Kidney (tissue), 13 donors: ENCODE measurements at regions not wholly inside any gene's neighbourhood (a gene's known extent, or its start where the extent isn't known, plus 50 kb on each side); places are given as distances from the start of the nearest gene placed in this dataset.

Experiments
- DNase-seq, 5 donors: peaks; one replicate each; pipeline ENCODE4 v3.0.0-alpha.2; 2013 to 2020
- FAIRE-seq: peaks from 2 replicates; lab custom pipeline; 2012; peaks lifted over from hg19 to GRCh38; lab: Jason Lieb, UNC
- H3K27ac ChIP-seq, 2 donors: one replicate each; pipeline ENCODE4 v1.7.0; 2013; ENCODE audit warnings: low read depth in 2 of 2, low read length in 2 of 2, inconsistent platforms in 1 of 2
- H3K27me3 ChIP-seq: one replicate; pipeline ENCODE4 v1.7.1; 2013; ENCODE audit warnings: low read length, inconsistent platforms; ENCODE audit not compliant: control insufficient read depth, insufficient read depth
- H3K36me3 ChIP-seq, 3 donors: one replicate each; pipeline versions ENCODE4 v1.7.0 to v1.7.1; 2013; ENCODE audit warnings: low read length in 3 of 3, control low read depth in 1 of 3, inconsistent platforms in 1 of 3; ENCODE audit not compliant: insufficient read depth in 3 of 3, control insufficient read depth in 2 of 3
- H3K4me1 ChIP-seq, 3 donors: one replicate each; pipeline versions ENCODE4 v1.7.0 to v1.7.1; 2013; ENCODE audit warnings: low read length in 3 of 3, inconsistent platforms in 1 of 3, low read depth in 1 of 3; ENCODE audit not compliant: control insufficient read depth in 2 of 3, insufficient read depth in 2 of 3
- H3K4me3 ChIP-seq, 3 donors: one replicate each; pipeline versions ENCODE4 v1.7.0 to v1.8.1; 2013; ENCODE audit warnings: low read length in 3 of 3, control low read depth in 1 of 3, inconsistent platforms in 1 of 3
- H3K9ac ChIP-seq, 3 donors: one replicate each; pipeline versions ENCODE4 v1.7.0 to v1.7.1; 2013; ENCODE audit warnings: low read length in 3 of 3, control low read depth in 1 of 3, inconsistent platforms in 1 of 3
- H3K9me3 ChIP-seq, 3 donors: one replicate each; pipeline versions ENCODE4 v1.7.0 to v1.7.1; 2013; ENCODE audit warnings: low read length in 3 of 3, control low read depth in 1 of 3, inconsistent platforms in 1 of 3; ENCODE audit not compliant: control insufficient read depth in 2 of 3, insufficient read depth in 1 of 3
- CTCF ChIP-seq: IDR thresholded peaks from 3 replicates; pipeline ENCODE4 v1.5.1; 2012; ENCODE audit warnings: mild to moderate bottlenecking, moderate library complexity, borderline replicate concordance; ENCODE audit not compliant: insufficient read depth; ENCODE audit errors: extremely low read depth
- intact Hi-C: fragments of 100-400 bp; cut with DNase I; formaldehyde crosslinking; loops from one replicate; pipeline ENCODE4 v1.11.1; 2022
- donor health status: control.
- donor health status: control.
- donor health status: control.
- donor health status: control.
- donor health status: control.
- donor health status: DM: yes; HTN: yes; CAD: no.
- donor health status: Normal renal cell carcinoma (clear cell type).

DNA sequence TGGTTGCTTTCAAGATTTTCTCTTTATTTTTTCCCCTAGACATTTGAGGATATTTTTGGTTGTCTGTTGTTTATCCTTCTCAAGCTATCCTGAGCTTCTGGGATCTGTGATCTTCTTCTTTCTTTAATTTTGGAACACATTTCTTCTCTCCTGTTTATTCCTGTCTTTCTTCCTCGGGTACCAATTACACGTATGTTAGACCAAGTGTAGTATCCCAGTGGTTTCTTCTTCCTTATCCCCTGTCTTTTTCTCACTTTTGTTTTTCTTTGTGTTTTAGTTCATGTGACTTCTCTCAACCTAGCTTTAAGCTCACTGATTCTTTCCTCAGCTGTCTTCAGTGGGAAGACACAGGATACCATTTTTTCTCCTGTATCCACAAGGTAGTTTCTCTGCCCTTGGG lies 120.0 kb downstream of the GALR1 start:
- no peak for TF ChIP-seq CTCF
- no peak for DNase-seq
- no peak for FAIRE-seq
- Histone ChIP-seq H3K4me3 (no peak overlapping the region), H3K27me3 (no peaks in the 10 kb centered on the region), H3K9me3 (peaks cover 0 to 4% (median 3%) of the 10 kb centered on the region in 3 donors), H3K9ac (no peak overlapping the region), H3K4me1 (no peaks in the 10 kb centered on the region), H3K36me3 (no peaks in the 10 kb centered on the region), H3K27ac (no peak overlapping the region)
- intact Hi-C loops, result no loop called here

GRCh38 chr18:77373730-77374445 lies 124.2 kb downstream of the GALR1 start:
- FAIRE-seq, result no peak
- no peak overlapping the region for H3K9ac ChIP-seq
- TF ChIP-seq CTCF, result no peak

DNA sequence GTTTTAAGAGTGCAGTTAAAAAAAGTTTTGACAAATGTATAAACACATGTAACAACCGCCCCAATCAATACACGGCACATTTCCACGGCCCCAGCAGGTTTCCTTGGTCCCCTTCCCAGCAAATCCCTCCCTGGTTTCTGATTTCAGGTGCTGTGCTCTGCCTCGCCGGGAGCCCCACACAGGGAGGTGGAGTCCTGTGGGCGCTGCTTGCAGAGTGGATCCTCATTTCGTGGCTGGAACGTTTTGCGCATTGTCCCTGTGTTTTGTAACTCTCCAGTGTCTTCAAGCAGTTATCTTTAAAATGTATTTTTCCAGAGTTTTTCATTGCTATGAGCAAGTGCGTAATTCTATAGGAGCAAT lies 124.8 kb downstream of the GALR1 start:
- intact Hi-C loops, result no loop called here
- DNase-seq, result no peak
- H3K27me3 ChIP-seq, result no peaks in the 10 kb centered on the region
- no peak for FAIRE-seq
- H3K4me3 ChIP-seq, result no peak overlapping the region
- H3K4me1 ChIP-seq, result no peaks in the 10 kb centered on the region
- TF ChIP-seq CTCF, result no peak
- H3K9me3 ChIP-seq, result peaks cover 0 to 4% (median 3%) of the 10 kb centered on the region in 3 donors
- no peaks in the 10 kb centered on the region for H3K36me3 ChIP-seq
- no peak overlapping the region for H3K9ac ChIP-seq
- no peak overlapping the region for H3K27ac ChIP-seq

More at GRCh38 chr18:77373730-77374445, 124.2 kb downstream of the GALR1 start:
- DNase-seq, result no peak
- H3K4me3 ChIP-seq, result no peak overlapping the region
- no peaks in the 10 kb centered on the region for H3K4me1 ChIP-seq
- no peaks in the 10 kb centered on the region for H3K36me3 ChIP-seq
- H3K27me3 ChIP-seq, result no peaks in the 10 kb centered on the region
- H3K9me3 ChIP-seq, result peaks cover 0 to 4% (median 3%) of the 10 kb centered on the region in 3 donors
- no peak overlapping the region for H3K27ac ChIP-seq
- intact Hi-C loops, result no loop called here
